ENCODE measurements at regions not wholly inside any gene's neighbourhood (a gene's known extent, or its start where the extent isn't known, plus 50 kb on each side); places are given as distances from the start of the nearest gene placed in this dataset.

DNA sequence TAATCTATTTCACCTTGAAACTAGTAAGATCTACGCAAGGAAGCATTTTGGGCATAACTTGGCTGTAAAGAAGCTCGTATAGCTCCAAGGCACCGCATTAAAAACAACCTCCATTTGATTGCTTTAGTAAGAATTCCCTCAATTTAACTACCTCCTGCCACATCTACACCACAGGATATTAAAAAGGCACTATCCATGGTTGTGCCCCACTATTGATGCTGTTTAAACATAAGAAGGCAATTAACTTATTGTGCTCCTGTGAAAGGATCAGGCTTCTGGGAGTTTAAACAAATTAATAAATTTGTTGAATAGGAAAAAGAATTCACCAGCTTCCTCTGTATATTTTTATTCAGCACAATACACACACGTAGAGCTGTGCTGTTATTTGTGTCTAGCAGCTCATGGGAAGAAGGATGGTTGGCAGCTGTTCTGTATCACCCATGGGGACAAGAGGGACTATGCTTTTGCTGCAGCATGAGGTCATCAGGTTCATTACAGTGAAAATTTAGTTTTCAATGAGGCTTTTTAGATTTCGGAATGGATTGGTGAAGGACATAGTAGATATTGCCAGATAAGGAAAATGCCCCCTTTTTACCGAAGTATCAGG lies 513.3 kb downstream of the HAO1 start:
- TF ChIP-seq, protein P1, sequence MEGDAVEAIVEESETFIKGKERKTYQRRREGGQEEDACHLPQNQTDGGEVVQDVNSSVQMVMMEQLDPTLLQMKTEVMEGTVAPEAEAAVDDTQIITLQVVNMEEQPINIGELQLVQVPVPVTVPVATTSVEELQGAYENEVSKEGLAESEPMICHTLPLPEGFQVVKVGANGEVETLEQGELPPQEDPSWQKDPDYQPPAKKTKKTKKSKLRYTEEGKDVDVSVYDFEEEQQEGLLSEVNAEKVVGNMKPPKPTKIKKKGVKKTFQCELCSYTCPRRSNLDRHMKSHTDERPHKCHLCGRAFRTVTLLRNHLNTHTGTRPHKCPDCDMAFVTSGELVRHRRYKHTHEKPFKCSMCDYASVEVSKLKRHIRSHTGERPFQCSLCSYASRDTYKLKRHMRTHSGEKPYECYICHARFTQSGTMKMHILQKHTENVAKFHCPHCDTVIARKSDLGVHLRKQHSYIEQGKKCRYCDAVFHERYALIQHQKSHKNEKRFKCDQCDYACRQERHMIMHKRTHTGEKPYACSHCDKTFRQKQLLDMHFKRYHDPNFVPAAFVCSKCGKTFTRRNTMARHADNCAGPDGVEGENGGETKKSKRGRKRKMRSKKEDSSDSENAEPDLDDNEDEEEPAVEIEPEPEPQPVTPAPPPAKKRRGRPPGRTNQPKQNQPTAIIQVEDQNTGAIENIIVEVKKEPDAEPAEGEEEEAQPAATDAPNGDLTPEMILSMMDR (IDR thresholded peaks at IDR 0.05), result no peak
- TF ChIP-seq POLR2A (IDR thresholded peaks at IDR 0.05) (no peak), EP300 (IDR thresholded peaks at IDR 0.05; ENCODE audit: low read depth) (no peak), POLR2AphosphoS5 (IDR thresholded peaks at IDR 0.05) (no peak)

All from transverse colon (tissue), 4 donors.